B cell (primary cell): ENCODE measurements at regions not wholly inside any gene's neighbourhood (a gene's known extent, or its start where the extent isn't known, plus 50 kb on each side); places are given as distances from the start of the nearest gene placed in this dataset.

Experiments
- EZH2 ChIP-seq: IDR thresholded peaks from 2 replicates; pipeline ENCODE4 v1.6.1; 2012; ENCODE audit warnings: borderline replicate concordance, low read depth, mild to moderate bottlenecking, moderate library complexity, low read length; ENCODE audit not compliant: insufficient read depth, poor library complexity, severe bottlenecking
- TF ChIP-seq, protein P1 (sequence below): fragments of 200-600 bp; IDR thresholded peaks from one replicate; pipeline ENCODE4 v1.8.0; 2022; ENCODE audit warnings: antibody characterized with exemption, mild to moderate bottlenecking

DNA sequence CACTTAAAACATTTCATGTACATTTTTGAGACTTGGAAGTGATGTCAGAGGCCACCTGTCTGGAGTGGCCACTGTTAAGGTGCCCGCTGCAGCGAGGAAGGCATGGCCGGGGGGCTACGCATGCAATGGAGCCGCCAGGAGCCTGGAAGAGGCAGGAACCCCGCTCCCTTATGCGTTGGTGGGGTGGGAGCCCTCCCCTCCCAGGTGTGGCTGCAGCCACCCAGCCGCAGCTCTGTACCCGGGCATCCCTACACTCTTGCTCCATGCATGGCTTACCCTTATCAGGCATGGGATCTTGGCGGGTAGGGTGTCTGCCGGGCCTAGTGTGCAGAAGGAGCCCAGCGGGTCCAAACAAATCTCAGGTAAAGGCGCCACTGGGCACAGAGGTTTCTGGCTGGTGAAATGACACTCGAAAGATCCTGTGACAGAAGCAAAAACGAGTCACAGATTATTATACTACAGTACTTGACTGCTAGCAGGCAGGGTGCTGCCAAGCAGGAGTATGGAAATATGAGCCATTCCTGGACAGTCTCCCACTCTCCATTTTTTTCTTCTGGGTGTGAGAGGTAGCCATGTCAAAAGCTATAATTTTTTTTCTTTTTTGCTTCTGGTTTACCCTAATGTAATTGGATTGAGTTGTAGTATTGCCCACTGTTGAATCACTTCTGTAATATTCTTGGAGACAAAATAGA is 1606.3 kb upstream of the MIR17HG start:
- no peak for TF ChIP-seq EZH2
- TF ChIP-seq, protein P1, sequence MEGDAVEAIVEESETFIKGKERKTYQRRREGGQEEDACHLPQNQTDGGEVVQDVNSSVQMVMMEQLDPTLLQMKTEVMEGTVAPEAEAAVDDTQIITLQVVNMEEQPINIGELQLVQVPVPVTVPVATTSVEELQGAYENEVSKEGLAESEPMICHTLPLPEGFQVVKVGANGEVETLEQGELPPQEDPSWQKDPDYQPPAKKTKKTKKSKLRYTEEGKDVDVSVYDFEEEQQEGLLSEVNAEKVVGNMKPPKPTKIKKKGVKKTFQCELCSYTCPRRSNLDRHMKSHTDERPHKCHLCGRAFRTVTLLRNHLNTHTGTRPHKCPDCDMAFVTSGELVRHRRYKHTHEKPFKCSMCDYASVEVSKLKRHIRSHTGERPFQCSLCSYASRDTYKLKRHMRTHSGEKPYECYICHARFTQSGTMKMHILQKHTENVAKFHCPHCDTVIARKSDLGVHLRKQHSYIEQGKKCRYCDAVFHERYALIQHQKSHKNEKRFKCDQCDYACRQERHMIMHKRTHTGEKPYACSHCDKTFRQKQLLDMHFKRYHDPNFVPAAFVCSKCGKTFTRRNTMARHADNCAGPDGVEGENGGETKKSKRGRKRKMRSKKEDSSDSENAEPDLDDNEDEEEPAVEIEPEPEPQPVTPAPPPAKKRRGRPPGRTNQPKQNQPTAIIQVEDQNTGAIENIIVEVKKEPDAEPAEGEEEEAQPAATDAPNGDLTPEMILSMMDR = no peak
